NCI-H1105 (cell line): ENCODE measurements at regions not wholly inside any gene's neighbourhood (a gene's known extent, or its start where the extent isn't known, plus 50 kb on each side); places are given as distances from the start of the nearest gene placed in this dataset.

ENCODE experiments used
- DNase-seq: peaks from one replicate; lab custom pipeline; 2025; lab: John Stamatoyannopoulos, UW

- DNase-seq, result no peak
Observed at GRCh38 chr10:85547460-85548023, 819.1 kb downstream of the GRID1 start.

- DNase-seq, result peak; percentile 18
Observed at GRCh38 chr10:85548034-85548433, 818.6 kb downstream of the GRID1 start.
